GM18498 (cell line): ENCODE measurements at regions not wholly inside any gene's neighbourhood (a gene's known extent, or its start where the extent isn't known, plus 50 kb on each side); places are given as distances from the start of the nearest gene placed in this dataset.
"Not testable (repeated sequence)": the region's sequence is repeated elsewhere in the genome, so short reads cannot be mapped to it uniquely, and the experiment has no call there.

Source experiments
- ATAC-seq: cut with Tn5 transposase; IDR thresholded peaks from one replicate; pipeline ENCODE4 v1.9.1; 2021; ENCODE audit warnings: mild to moderate bottlenecking, moderate library complexity; ENCODE audit not compliant: unreplicated experiment

DNA sequence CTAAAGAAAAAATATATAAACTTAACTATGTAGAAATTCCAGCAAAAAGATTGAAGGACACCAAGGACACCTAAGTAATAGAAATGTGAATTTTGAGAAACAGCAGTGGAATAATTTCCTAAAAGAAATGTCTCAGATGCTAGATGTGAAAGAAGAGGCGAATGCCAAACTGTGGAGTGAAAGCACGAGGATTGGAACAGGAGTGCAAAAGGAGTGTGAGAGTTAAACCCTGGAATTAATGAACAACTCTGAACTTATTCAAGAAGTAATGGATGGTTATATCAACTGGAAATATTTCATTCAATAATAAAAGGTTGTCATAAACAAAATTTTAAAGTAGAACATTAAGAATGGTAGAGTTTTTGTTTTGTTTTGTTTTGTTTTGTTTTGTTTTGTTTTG is 78.5 kb upstream of the SGIP1 start:
- ATAC-seq, result no peak

GRCh38 chr1:66460776-66461175 is 73.2 kb upstream of the SGIP1 start:
- ATAC-seq, result no peak

DNA sequence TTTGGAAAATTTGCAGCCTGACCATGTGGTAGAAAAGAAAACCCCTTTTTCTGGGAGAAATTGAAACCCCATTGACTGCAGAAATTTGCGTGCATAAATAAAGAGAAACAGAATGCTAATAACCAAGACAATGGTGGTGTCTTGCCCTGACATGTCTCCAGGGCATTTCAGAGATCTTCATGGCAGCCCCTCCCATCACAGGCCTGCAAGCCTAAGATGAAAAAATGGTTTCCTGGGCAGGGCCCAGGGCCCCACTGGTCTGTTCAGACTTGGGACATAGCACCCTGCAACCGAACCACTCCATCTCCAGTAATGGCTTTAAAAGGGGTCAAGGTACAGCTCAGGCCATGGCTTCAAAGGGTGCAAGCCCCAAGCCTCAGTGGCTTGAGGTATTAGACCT is 71.6 kb upstream of the SGIP1 start:
- no peak for ATAC-seq

GRCh38 chr1:66464351-66464750 is 69.6 kb upstream of the SGIP1 start:
- ATAC-seq, result no peak

GRCh38 chr1:66464802-66465201 is 69.2 kb upstream of the SGIP1 start:
- no peak for ATAC-seq

DNA sequence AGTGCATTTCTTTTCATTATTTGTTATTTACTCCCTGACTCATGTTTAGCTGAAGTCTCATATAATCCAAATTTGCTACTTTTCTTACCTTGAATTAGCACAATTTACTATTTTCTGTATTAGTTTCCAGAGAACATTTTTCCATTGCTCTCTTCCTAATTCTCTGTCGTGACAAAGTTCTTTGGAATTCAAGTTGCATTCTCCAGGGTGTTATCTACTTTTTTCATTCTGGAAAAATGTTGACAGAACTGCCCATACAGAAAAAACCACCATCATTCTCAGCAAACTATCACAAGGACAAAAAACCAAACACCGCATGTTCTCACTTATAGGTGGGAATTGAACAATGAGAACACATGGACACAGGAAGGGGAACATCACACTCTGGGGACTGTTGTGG is 67.3 kb upstream of the SGIP1 start:
- not testable (repeated sequence) for ATAC-seq

DNA sequence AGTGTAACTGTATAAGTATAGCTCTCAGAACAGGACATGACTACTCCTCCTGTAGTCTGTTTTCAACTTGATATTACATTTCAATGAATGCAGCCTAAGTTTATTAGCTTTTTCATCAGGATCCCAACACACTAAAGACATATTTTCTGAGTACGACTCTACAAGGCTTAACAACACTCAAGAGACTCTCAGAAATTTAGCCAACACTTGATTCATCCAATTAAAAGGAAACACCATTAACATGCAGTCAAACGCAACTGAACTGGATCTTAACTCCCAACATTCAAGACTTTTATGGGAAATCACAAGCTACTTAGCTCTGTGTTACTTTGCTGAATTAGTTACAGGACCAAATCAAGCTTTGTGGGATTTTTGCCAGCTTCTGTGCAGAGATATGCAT is 65.2 kb upstream of the SGIP1 start:
- ATAC-seq, result no peak

DNA sequence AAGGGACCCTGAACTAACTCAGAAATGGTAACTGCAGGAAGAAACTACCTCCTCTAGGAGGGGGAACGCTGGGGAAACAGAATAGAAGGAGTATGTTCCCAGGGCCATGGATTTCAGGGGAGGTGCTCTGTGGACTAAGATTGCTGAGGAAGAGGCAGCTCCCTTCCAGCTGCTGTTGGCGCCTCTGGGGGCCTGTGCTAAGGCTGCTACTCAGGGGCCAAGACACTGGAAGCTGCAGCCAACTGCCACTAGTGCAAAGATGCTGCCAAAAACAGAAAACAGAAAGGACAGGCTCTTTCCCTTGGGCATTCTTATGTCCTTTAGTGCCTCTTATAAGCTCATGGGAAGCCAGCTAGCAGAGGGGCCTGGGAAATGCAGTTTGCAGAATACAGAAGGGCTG is 58.0 kb upstream of the SGIP1 start:
- no peak for ATAC-seq

DNA sequence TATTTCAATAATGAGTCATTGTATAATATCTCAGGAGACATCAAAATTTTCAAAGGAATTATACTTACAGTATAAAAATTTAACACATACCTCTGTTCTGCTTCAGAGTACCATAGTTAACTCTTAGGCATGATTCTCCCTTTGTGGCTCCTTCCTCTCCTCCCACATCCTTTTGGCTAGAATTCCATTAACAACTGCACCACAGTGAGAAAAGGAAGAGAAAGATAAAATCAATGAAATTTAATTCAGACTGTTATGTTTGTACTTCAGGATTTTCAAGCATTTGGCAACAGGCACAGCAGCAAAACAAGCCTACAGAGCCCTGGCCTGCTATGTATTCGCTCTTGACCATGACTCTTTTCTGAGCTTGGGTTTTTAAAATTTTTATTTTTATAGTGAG is 57.2 kb upstream of the SGIP1 start:
- no peak for ATAC-seq

- no peak for ATAC-seq
Observed at GRCh38 chr1:66478116-66478515, 55.8 kb upstream of the SGIP1 start.

GRCh38 chr1:66480162-66480561 is 53.8 kb upstream of the SGIP1 start:
- no peak for ATAC-seq

DNA sequence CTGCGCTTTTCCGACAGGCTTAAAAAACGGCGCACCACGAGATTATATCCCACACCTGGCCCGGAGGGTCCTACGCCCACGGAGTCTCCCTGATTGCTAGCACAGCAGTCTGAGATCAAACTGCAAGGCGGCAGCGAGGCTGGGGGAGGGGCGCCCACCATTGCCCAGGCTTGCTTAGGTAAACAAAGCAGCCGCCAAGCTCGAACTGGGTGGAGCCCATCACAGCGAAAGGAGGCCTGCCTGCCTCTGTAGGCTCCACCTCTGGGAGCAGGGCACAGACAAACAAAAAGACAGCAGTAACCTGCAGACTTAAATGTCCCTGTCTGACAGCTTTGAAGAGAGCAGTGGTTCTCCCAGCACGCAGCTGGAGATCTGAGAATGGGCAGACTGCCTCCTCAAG is 52.7 kb upstream of the SGIP1 start:
- not testable (repeated sequence) for ATAC-seq
